Naive thymus-derived CD4-positive, alpha-beta T cell (primary cell): ENCODE measurements at regions not wholly inside any gene's neighbourhood (a gene's known extent, or its start where the extent isn't known, plus 50 kb on each side); places are given as distances from the start of the nearest gene placed in this dataset.
"Not testable (repeated sequence)": the region's sequence is repeated elsewhere in the genome, so short reads cannot be mapped to it uniquely, and the experiment has no call there.

Source experiments
- ATAC-seq: fragments of 150-1000 bp; cut with Tn5 transposase; 2 replicates; pipeline ENCODE4 v1.10.0; 2021; ENCODE audit warnings: mild to moderate bottlenecking, moderate library complexity
- CTCF ChIA-PET: fragments of 350-600 bp; sonication (Branson Sonifier 250); formaldehyde crosslinking; loops from one replicate; lab custom pipeline; 2021; ENCODE audit warnings: antibody characterized with exemption; lab: Charles Lee
- POLR2A ChIA-PET: fragments of 350-600 bp; sonication (Branson Sonifier 250); formaldehyde crosslinking; loops from one replicate; lab custom pipeline; 2021; ENCODE audit warnings: antibody characterized with exemption, inconsistent platforms; lab: Charles Lee
- DNase-seq, 9 donors: peaks; one replicate each; pipeline versions ENCODE4 v3.0.0 to v3.0.0-alpha.2; 2020 to 2022; ENCODE audit warnings: mixed read lengths in 1 of 9
- H3K27ac ChIP-seq: one replicate; pipeline ENCODE4 v1.7.0; 2013; ENCODE audit warnings: mild to moderate bottlenecking, low read depth, low read length, moderate library complexity
- H3K27me3 ChIP-seq, 2 donors: one replicate each; pipeline ENCODE4 v1.7.0; 2013; ENCODE audit warnings: low read length in 2 of 2, mild to moderate bottlenecking in 2 of 2, moderate library complexity in 2 of 2; ENCODE audit not compliant: control insufficient read depth in 2 of 2, insufficient read depth in 2 of 2
- H3K36me3 ChIP-seq, 3 experiments: 1 replicate in 2 of 3; 2 replicates in 1 of 3; pipeline ENCODE4 v1.7.0; 2013; ENCODE audit warnings: low read length in 3 of 3, mild to moderate bottlenecking in 3 of 3, moderate library complexity in 1 of 3; ENCODE audit not compliant: insufficient read depth in 3 of 3, control insufficient read depth in 2 of 3
- H3K4me1 ChIP-seq, 2 donors: one replicate each; pipeline ENCODE4 v1.7.0; 2013; ENCODE audit warnings: low read length in 2 of 2, mild to moderate bottlenecking in 2 of 2, moderate library complexity in 1 of 2; ENCODE audit not compliant: control insufficient read depth in 2 of 2, insufficient read depth in 2 of 2
- H3K4me3 ChIP-seq: 2 replicates; pipeline ENCODE4 v1.7.0; 2013; ENCODE audit warnings: mild to moderate bottlenecking, low read length
- H3K9me3 ChIP-seq, 3 experiments: 1 replicate in 2 of 3; 2 replicates in 1 of 3; pipeline ENCODE4 v1.7.0; 2013; ENCODE audit warnings: low read length in 3 of 3; ENCODE audit not compliant: control insufficient read depth in 2 of 3
- H3K27ac Mint-ChIP-seq, 9 donors: one replicate each; pipeline ENCODE4 v1.8.0; 2020 to 2022; ENCODE audit warnings: mixed read lengths in 9 of 9, mild to moderate bottlenecking in 8 of 9, moderate library complexity in 5 of 9, inconsistent platforms in 2 of 9
- H3K27me3 Mint-ChIP-seq, 5 donors: one replicate each; pipeline ENCODE4 v1.8.0; 2021 to 2022; ENCODE audit warnings: mixed read lengths in 5 of 5, mild to moderate bottlenecking in 1 of 5
- H3K36me3 Mint-ChIP-seq, 5 donors: one replicate each; pipeline ENCODE4 v1.8.0; 2020 to 2022; ENCODE audit warnings: mixed read lengths in 5 of 5, mild to moderate bottlenecking in 3 of 5, inconsistent platforms in 1 of 5
- H3K4me1 Mint-ChIP-seq, 7 donors: one replicate each; pipeline ENCODE4 v1.8.0; 2020 to 2022; ENCODE audit warnings: mixed read lengths in 7 of 7, mild to moderate bottlenecking in 3 of 7, inconsistent platforms in 1 of 7
- H3K4me3 Mint-ChIP-seq, 10 donors: one replicate each; pipeline ENCODE4 v1.8.0; 2020 to 2022; ENCODE audit warnings: mild to moderate bottlenecking in 10 of 10, mixed read lengths in 10 of 10, moderate library complexity in 6 of 10, inconsistent platforms in 2 of 10
- H3K9me3 Mint-ChIP-seq, 11 donors: one replicate each; pipeline ENCODE4 v1.8.0; 2020 to 2022; ENCODE audit warnings: mixed read lengths in 11 of 11, mild to moderate bottlenecking in 4 of 11, inconsistent platforms in 1 of 11, moderate library complexity in 1 of 11
- intact Hi-C, 2 donors: fragments of 100-400 bp; cut with micrococcal nuclease; formaldehyde crosslinking; loops; one replicate each; pipeline ENCODE4 v1.15.1; 2023

GRCh38 chr11:37317803-37318202 lies 719.8 kb upstream of the RAG2 start:
- H3K36me3 ChIP-seq: no peaks in the 10 kb centered on the region
- ATAC-seq (no peak), DNase-seq (no peak)
- Mint-ChIP-seq H3K4me1 (no peaks in the 10 kb centered on the region), H3K27ac (no peak overlapping the region), H3K9me3 (peaks cover 0 to 18% (median 4%) of the 10 kb centered on the region in 11 donors), H3K4me3 (no peak overlapping the region), H3K27me3 (no peaks in the 10 kb centered on the region), H3K36me3 (no peaks in the 10 kb centered on the region)
- no peaks in the 10 kb centered on the region for H3K4me1 ChIP-seq
- ChIA-PET POLR2A (no interaction called here), CTCF (no interaction called here)
- H3K27ac ChIP-seq: no peak overlapping the region
- no peak overlapping the region for H3K4me3 ChIP-seq
- intact Hi-C loops: no loop called here
- no peaks in the 10 kb centered on the region for H3K9me3 ChIP-seq
- no peaks in the 10 kb centered on the region for H3K27me3 ChIP-seq

GRCh38 chr11:37313266-37313665 lies 715.2 kb upstream of the RAG2 start:
- H3K4me1 ChIP-seq: no peaks in the 10 kb centered on the region
- H3K4me3 ChIP-seq: no peak overlapping the region
- Mint-ChIP-seq H3K27ac (no peak overlapping the region), H3K9me3 (peaks cover 1 to 38% (median 9%) of the 10 kb centered on the region in 11 donors), H3K27me3 (no peaks in the 10 kb centered on the region), H3K36me3 (no peaks in the 10 kb centered on the region), H3K4me3 (no peak overlapping the region), H3K4me1 (no peaks in the 10 kb centered on the region)
- H3K27ac ChIP-seq: no peak overlapping the region
- ChIA-PET CTCF (interaction anchor here (0.6 kb wide), 1 partner anchor 366 kb away, joined by 3 read pairs; no protein-coding TSS in a partner anchor), POLR2A (no interaction called here)
- DNase-seq: no peak
- H3K9me3 ChIP-seq: peaks cover 0 to 2% (median 0%) of the 10 kb centered on the region in 3 experiments
- no peaks in the 10 kb centered on the region for H3K36me3 ChIP-seq
- intact Hi-C loops: no loop called here
- no peaks in the 10 kb centered on the region for H3K27me3 ChIP-seq
- no peak for ATAC-seq

- H3K9me3 ChIP-seq: peaks cover 0 to 8% (median 0%) of the 10 kb centered on the region in 3 experiments
- intact Hi-C loops: no loop called here
- DNase-seq (no peak), ATAC-seq (no peak)
- no peaks in the 10 kb centered on the region for H3K4me1 Mint-ChIP-seq
- no peak overlapping the region for H3K27ac ChIP-seq
- H3K36me3 Mint-ChIP-seq: peaks cover 0 to 4% (median 0%) of the 10 kb centered on the region in 5 donors
- CTCF ChIA-PET: no interaction called here
- H3K4me1 ChIP-seq: no peaks in the 10 kb centered on the region
- no peak overlapping the region for H3K4me3 Mint-ChIP-seq
- POLR2A ChIA-PET: no interaction called here
- no peak overlapping the region for H3K27ac Mint-ChIP-seq
- H3K27me3 Mint-ChIP-seq: no peaks in the 10 kb centered on the region
- no peak overlapping the region for H3K4me3 ChIP-seq
- H3K27me3 ChIP-seq: no peaks in the 10 kb centered on the region
- H3K9me3 Mint-ChIP-seq: peaks cover 6 to 37% (median 14%) of the 10 kb centered on the region in 11 donors
- no peaks in the 10 kb centered on the region for H3K36me3 ChIP-seq
Observed at GRCh38 chr11:37306563-37306962, 708.5 kb upstream of the RAG2 start.

- POLR2A ChIA-PET, H3K27ac ChIP-seq, H3K27me3 Mint-ChIP-seq, H3K4me3 Mint-ChIP-seq, H3K4me3 ChIP-seq, intact Hi-C loops, ATAC-seq, DNase-seq, H3K4me1 ChIP-seq, CTCF ChIA-PET, H3K36me3 Mint-ChIP-seq, H3K27ac Mint-ChIP-seq, H3K36me3 ChIP-seq, H3K9me3 ChIP-seq, H3K4me1 Mint-ChIP-seq, H3K27me3 ChIP-seq: not testable (repeated sequence)
- H3K9me3 Mint-ChIP-seq: peaks cover 10 to 51% (median 19%) of the 10 kb centered on the region in 11 donors
Observed at GRCh38 chr11:37301405-37301804, 703.4 kb upstream of the RAG2 start.

GRCh38 chr11:37298173-37298572 lies 700.1 kb upstream of the RAG2 start:
- CTCF ChIA-PET: no interaction called here

GRCh38 chr11:37286890-37287289 lies 688.9 kb upstream of the RAG2 start:
- CTCF ChIA-PET: no interaction called here

More at GRCh38 chr11:37298173-37298572, 700.1 kb upstream of the RAG2 start:
- Mint-ChIP-seq H3K4me1 (no peaks in the 10 kb centered on the region), H3K9me3 (peaks cover 12 to 45% (median 21%) of the 10 kb centered on the region in 11 donors), H3K4me3 (no peak overlapping the region), H3K36me3 (no peaks in the 10 kb centered on the region), H3K27me3 (no peaks in the 10 kb centered on the region), H3K27ac (no peak overlapping the region)
- Histone ChIP-seq H3K4me1 (no peaks in the 10 kb centered on the region), H3K4me3 (no peak overlapping the region), H3K36me3 (no peaks in the 10 kb centered on the region), H3K27me3 (no peaks in the 10 kb centered on the region), H3K9me3 (peaks cover 0 to 3% (median 0%) of the 10 kb centered on the region in 3 experiments), H3K27ac (no peak overlapping the region)
- intact Hi-C loops: no loop called here
- ATAC-seq (no peak), DNase-seq (no peak)
- POLR2A ChIA-PET: no interaction called here

GRCh38 chr11:37282367-37282766 lies 684.3 kb upstream of the RAG2 start:
- no peaks in the 10 kb centered on the region for H3K36me3 ChIP-seq
- Mint-ChIP-seq H3K4me1 (no peaks in the 10 kb centered on the region), H3K27ac (no peak overlapping the region), H3K36me3 (peaks cover 0 to 6% (median 0%) of the 10 kb centered on the region in 5 donors), H3K4me3 (no peak overlapping the region), H3K9me3 (peaks cover 3 to 28% (median 9%) of the 10 kb centered on the region in 11 donors), H3K27me3 (no peaks in the 10 kb centered on the region)
- H3K4me1 ChIP-seq: no peaks in the 10 kb centered on the region
- H3K4me3 ChIP-seq: no peak overlapping the region
- intact Hi-C loops: no loop called here
- no peaks in the 10 kb centered on the region for H3K9me3 ChIP-seq
- no peak overlapping the region for H3K27ac ChIP-seq
- CTCF ChIA-PET: interaction anchor here (0.6 kb wide), 1 partner anchor 115 kb away, joined by 3 read pairs; no protein-coding TSS in a partner anchor
- no peaks in the 10 kb centered on the region for H3K27me3 ChIP-seq
- ATAC-seq (no peak), DNase-seq (no peak)
- POLR2A ChIA-PET: no interaction called here

More at GRCh38 chr11:37286890-37287289, 688.9 kb upstream of the RAG2 start:
- no peaks in the 10 kb centered on the region for H3K36me3 ChIP-seq
- no peaks in the 10 kb centered on the region for H3K4me1 ChIP-seq
- H3K36me3 Mint-ChIP-seq: peaks cover 0 to 7% (median 0%) of the 10 kb centered on the region in 5 donors
- H3K4me1 Mint-ChIP-seq: no peaks in the 10 kb centered on the region
- H3K4me3 ChIP-seq: no peak overlapping the region
- H3K9me3 Mint-ChIP-seq: peaks cover 3 to 17% (median 10%) of the 10 kb centered on the region in 11 donors
- H3K9me3 ChIP-seq: no peaks in the 10 kb centered on the region
- intact Hi-C loops: no loop called here
- no peak overlapping the region for H3K4me3 Mint-ChIP-seq
- no peak overlapping the region for H3K27ac ChIP-seq
- ATAC-seq (no peak), DNase-seq (no peak)
- POLR2A ChIA-PET: no interaction called here
- H3K27me3 ChIP-seq: no peaks in the 10 kb centered on the region
- no peaks in the 10 kb centered on the region for H3K27me3 Mint-ChIP-seq
- H3K27ac Mint-ChIP-seq: no peak overlapping the region
